Stimulated activated CD8-positive, alpha-beta memory T cell treated with anti-CD3 and anti-CD28 coated beads, Interleukin-7, amount 100 ng/mL, for 1 hour (primary cell): ENCODE measurements at regions not wholly inside any gene's neighbourhood (a gene's known extent, or its start where the extent isn't known, plus 50 kb on each side); places are given as distances from the start of the nearest gene placed in this dataset.
A peak's percentile ranks its signal among the peaks of the same experiment; 100 is the strongest.

Source experiments
- DNase-seq, 2 donors: peaks; one replicate each; pipeline ENCODE4 v3.0.0-alpha.2; 2020; ENCODE audit warnings: low read depth in 2 of 2

- DNase-seq = no peak
Measured at GRCh38 chr18:70520867-70521266, 232.0 kb downstream of the SOCS6 start.

- no peak for DNase-seq
Measured at GRCh38 chr18:70513502-70514171, 224.8 kb downstream of the SOCS6 start.

GRCh38 chr18:70507970-70508369, 219.1 kb downstream of the SOCS6 start:
- no peak for DNase-seq

- no peak for DNase-seq
Measured at GRCh38 chr18:70506511-70506910, 217.7 kb downstream of the SOCS6 start.

- DNase-seq = no peak
Measured at GRCh38 chr18:70503060-70503459, 214.2 kb downstream of the SOCS6 start.

- no peak for DNase-seq
Measured at GRCh38 chr18:70501358-70501757, 212.5 kb downstream of the SOCS6 start.

GRCh38 chr18:70500748-70501147, 211.9 kb downstream of the SOCS6 start:
- DNase-seq = no peak

GRCh38 chr18:70499218-70499691, 210.4 kb downstream of the SOCS6 start:
- no peak for DNase-seq

- no peak for DNase-seq
Measured at GRCh38 chr18:70496353-70497294, 207.8 kb downstream of the SOCS6 start.

GRCh38 chr18:70494524-70494923, 205.7 kb downstream of the SOCS6 start:
- DNase-seq = no peak

- DNase-seq = no peak
Measured at GRCh38 chr18:70493461-70493860, 204.6 kb downstream of the SOCS6 start.

- peak in 1 of 2 donors; percentile 4 for DNase-seq
Measured at GRCh38 chr18:70491734-70492348, 203.0 kb downstream of the SOCS6 start.

GRCh38 chr18:70489986-70490933, 201.4 kb downstream of the SOCS6 start:
- DNase-seq = peak in 1 of 2 donors; percentile 6

- DNase-seq = no peak
Measured at GRCh38 chr18:70489571-70489970, 200.7 kb downstream of the SOCS6 start.

GRCh38 chr18:70469916-70470315, 181.1 kb downstream of the SOCS6 start:
- no peak for DNase-seq

- no peak for DNase-seq
Measured at GRCh38 chr18:70468861-70469547, 180.2 kb downstream of the SOCS6 start.

- DNase-seq = peak in 1 of 2 donors; percentile 5
Measured at GRCh38 chr18:70464343-70465114, 175.7 kb downstream of the SOCS6 start.

- no peak for DNase-seq
Measured at GRCh38 chr18:70463085-70463484, 174.2 kb downstream of the SOCS6 start.

- no peak for DNase-seq
Measured at GRCh38 chr18:70462078-70462439, 173.2 kb downstream of the SOCS6 start.
